H1 (cell line): ENCODE measurements at regions not wholly inside any gene's neighbourhood (a gene's known extent, or its start where the extent isn't known, plus 50 kb on each side); places are given as distances from the start of the nearest gene placed in this dataset.

ENCODE experiments used
- POU5F1 ChIP-seq: IDR thresholded peaks from 2 replicates; pipeline ENCODE4 v1.6.1; 2011; ENCODE audit warnings: low read depth, mild to moderate bottlenecking, low read length, moderate library complexity
- RBBP5 ChIP-seq: IDR thresholded peaks from 2 replicates; pipeline ENCODE4 v1.7.1; 2012; ENCODE audit warnings: low read depth, mild to moderate bottlenecking, inconsistent platforms, low read length, moderate library complexity, borderline replicate concordance
- RNF2 ChIP-seq: fragments of 200-900, 300-1000 bp; sonication (generic); IDR thresholded peaks from 2 replicates; pipeline ENCODE4 v1.7.1; 2016; ENCODE audit warnings: borderline replicate concordance, low read depth, mild to moderate bottlenecking, antibody characterized with exemption, low read length; ENCODE audit not compliant: poor library complexity, severe bottlenecking; ENCODE audit errors: missing control alignments
- TBP ChIP-seq: IDR thresholded peaks from 2 replicates; pipeline ENCODE4 v1.6.1; 2011; ENCODE audit warnings: low read depth, low read length, improper control_type of control experiment

GRCh38 chr13:82963226-82964099 is 918.8 kb downstream of the SLITRK1 start (continued):
- TF ChIP-seq POU5F1 (no peak), RNF2 (no peak), RBBP5 (no peak), TBP (no peak)
